ENCODE measurements at regions not wholly inside any gene's neighbourhood (a gene's known extent, or its start where the extent isn't known, plus 50 kb on each side); places are given as distances from the start of the nearest gene placed in this dataset.
"Not testable (repeated sequence)": the region's sequence is repeated elsewhere in the genome, so short reads cannot be mapped to it uniquely, and the experiment has no call there.

GRCh38 chr16:60087530-60087929 is 1353.4 kb upstream of the GOT2 start:
- Histone ChIP-seq H3K27ac (ENCODE audit: low read depth, low read length) (no peak overlapping the region), H3K27me3 (ENCODE audit: control insufficient read depth, low read length) (no peaks in the 10 kb centered on the region), H3K9me3 (ENCODE audit: control insufficient read depth, insufficient read depth, low read length) (no peaks in the 10 kb centered on the region), H3K36me3 (ENCODE audit: control insufficient read depth, low read length) (no peaks in the 10 kb centered on the region), H3K79me2 (ENCODE audit: control insufficient read depth, low read length) (no peaks in the 10 kb centered on the region), H4K20me1 (ENCODE audit: control insufficient read depth, insufficient read depth, low read depth, low read length) (no peaks in the 10 kb centered on the region), H3F3A (ENCODE audit: control insufficient read depth, insufficient read depth) (no peaks in the 10 kb centered on the region), H3K4me1 (ENCODE audit: control insufficient read depth, low read length) (no peaks in the 10 kb centered on the region), H3K4me2 (ENCODE audit: low read length) (no peak overlapping the region), H3K9me2 (replicated peaks; ENCODE audit: control insufficient read depth, low read length) (no peaks in the 10 kb centered on the region), H3K4me3 (ENCODE audit: low read length) (no peak overlapping the region)
- TF ChIP-seq CTCF (IDR thresholded peaks at IDR 0.05; ENCODE audit: low read depth, low read length, poor library complexity, severe bottlenecking) (no peak), EZH2phosphoT487 (IDR thresholded peaks at IDR 0.05; ENCODE audit: borderline replicate concordance, low read length) (no peak)

- not testable (repeated sequence) for H3K4me1 ChIP-seq (ENCODE audit: control insufficient read depth, low read length); H4K20me1 ChIP-seq (ENCODE audit: control insufficient read depth, insufficient read depth, low read depth, low read length); H3K4me2 ChIP-seq (ENCODE audit: low read length); H3K79me2 ChIP-seq (ENCODE audit: control insufficient read depth, low read length); H3K36me3 ChIP-seq (ENCODE audit: control insufficient read depth, low read length); H3K9me2 ChIP-seq (replicated peaks; ENCODE audit: control insufficient read depth, low read length); H3K9me3 ChIP-seq (ENCODE audit: control insufficient read depth, insufficient read depth, low read length); H3K27ac ChIP-seq (ENCODE audit: low read depth, low read length); H3F3A ChIP-seq (ENCODE audit: control insufficient read depth, insufficient read depth); H3K4me3 ChIP-seq (ENCODE audit: low read length); H3K27me3 ChIP-seq (ENCODE audit: control insufficient read depth, low read length)
Measured at GRCh38 chr16:60078819-60079218, 1344.7 kb upstream of the GOT2 start.

- Histone ChIP-seq H3K9me3 (ENCODE audit: control insufficient read depth, insufficient read depth, low read length) (no peaks in the 10 kb centered on the region), H3K4me3 (ENCODE audit: low read length) (no peak overlapping the region), H3K27ac (ENCODE audit: low read depth, low read length) (no peak overlapping the region), H3F3A (ENCODE audit: control insufficient read depth, insufficient read depth) (no peaks in the 10 kb centered on the region), H3K9me2 (replicated peaks; ENCODE audit: control insufficient read depth, low read length) (no peaks in the 10 kb centered on the region), H3K4me2 (ENCODE audit: low read length) (no peak overlapping the region), H3K27me3 (ENCODE audit: control insufficient read depth, low read length) (no peaks in the 10 kb centered on the region), H3K4me1 (ENCODE audit: control insufficient read depth, low read length) (no peaks in the 10 kb centered on the region), H3K79me2 (ENCODE audit: control insufficient read depth, low read length) (no peaks in the 10 kb centered on the region), H4K20me1 (ENCODE audit: control insufficient read depth, insufficient read depth, low read depth, low read length) (no peaks in the 10 kb centered on the region), H3K36me3 (ENCODE audit: control insufficient read depth, low read length) (no peaks in the 10 kb centered on the region)
- TF ChIP-seq CTCF (IDR thresholded peaks at IDR 0.05; ENCODE audit: low read depth, low read length, poor library complexity, severe bottlenecking) (no peak), EZH2phosphoT487 (IDR thresholded peaks at IDR 0.05; ENCODE audit: borderline replicate concordance, low read length) (no peak)
Measured at GRCh38 chr16:60077861-60078260, 1343.7 kb upstream of the GOT2 start.

- Histone ChIP-seq H3K27me3 (ENCODE audit: control insufficient read depth, low read length) (no peaks in the 10 kb centered on the region), H3K4me2 (ENCODE audit: low read length) (no peak overlapping the region)
Measured at GRCh38 chr16:60074378-60074777, 1340.3 kb upstream of the GOT2 start.

More at GRCh38 chr16:60074378-60074777, 1340.3 kb upstream of the GOT2 start:
- Histone ChIP-seq H3K27ac (ENCODE audit: low read depth, low read length) (no peak overlapping the region), H3F3A (ENCODE audit: control insufficient read depth, insufficient read depth) (no peaks in the 10 kb centered on the region), H4K20me1 (ENCODE audit: control insufficient read depth, insufficient read depth, low read depth, low read length) (no peaks in the 10 kb centered on the region), H3K9me3 (ENCODE audit: control insufficient read depth, insufficient read depth, low read length) (no peaks in the 10 kb centered on the region), H3K4me1 (ENCODE audit: control insufficient read depth, low read length) (no peaks in the 10 kb centered on the region), H3K79me2 (ENCODE audit: control insufficient read depth, low read length) (no peaks in the 10 kb centered on the region), H3K4me3 (ENCODE audit: low read length) (no peak overlapping the region), H3K36me3 (ENCODE audit: control insufficient read depth, low read length) (no peaks in the 10 kb centered on the region), H3K9me2 (replicated peaks; ENCODE audit: control insufficient read depth, low read length) (no peaks in the 10 kb centered on the region)
- TF ChIP-seq EZH2phosphoT487 (IDR thresholded peaks at IDR 0.05; ENCODE audit: borderline replicate concordance, low read length) (no peak), CTCF (IDR thresholded peaks at IDR 0.05; ENCODE audit: low read depth, low read length, poor library complexity, severe bottlenecking) (no peak)

Data from DOHH2 (cell line).